ENCODE measurements at regions not wholly inside any gene's neighbourhood (a gene's known extent, or its start where the extent isn't known, plus 50 kb on each side); places are given as distances from the start of the nearest gene placed in this dataset.

GRCh38 chr1:115493834-115494233 is 147.9 kb upstream of the VANGL1 start:
- TF ChIP-seq CTCF (IDR thresholded peaks at IDR 0.05): no peak
- no peak for TF ChIP-seq EP300 (IDR thresholded peaks at IDR 0.05)
- no peak for TF ChIP-seq POLR2A (IDR thresholded peaks at IDR 0.05)
- 86 to 87% (median 87%) methylated on average over 4 of the region's 4 CpGs for WGBS, 3 donors
- intact Hi-C loops (cut with DNase I): no loop called here
- Histone ChIP-seq H3K36me3 (no peaks in the 10 kb centered on the region), H3K9me3 (no peaks in the 10 kb centered on the region), H3K4me1 (ENCODE audit: insufficient read depth) (peaks cover 3% of the 10 kb centered on the region), H3K27me3 (no peaks in the 10 kb centered on the region), H3K4me3 (no peak overlapping the region), H3K27ac (no peak overlapping the region)
- DNase-seq: no peak

- DNase-seq: no peak
- no peak overlapping the region for H3K4me3 ChIP-seq
- TF ChIP-seq CTCF (IDR thresholded peaks at IDR 0.05) (no peak), EP300 (IDR thresholded peaks at IDR 0.05) (no peak), POLR2A (IDR thresholded peaks at IDR 0.05) (no peak)
- WGBS, 3 donors: 47 to 61% (median 49%) methylated on average over 1 of the region's 1 CpG
- no peaks in the 10 kb centered on the region for H3K36me3 ChIP-seq
- H3K27ac ChIP-seq: no peak overlapping the region
- peaks cover 3% of the 10 kb centered on the region for H3K4me1 ChIP-seq (ENCODE audit: insufficient read depth)
- no peaks in the 10 kb centered on the region for H3K9me3 ChIP-seq
- no peaks in the 10 kb centered on the region for H3K27me3 ChIP-seq
- intact Hi-C loops (cut with DNase I): no loop called here
These were observed 148.9 kb upstream of the VANGL1 start for GRCh38 chr1:115492880-115493279.

- Histone ChIP-seq H3K9me3 (no peaks in the 10 kb centered on the region), H3K27ac (no peak overlapping the region), H3K4me1 (ENCODE audit: insufficient read depth) (peaks cover 3% of the 10 kb centered on the region), H3K36me3 (no peaks in the 10 kb centered on the region), H3K4me3 (no peak overlapping the region), H3K27me3 (no peaks in the 10 kb centered on the region)
- intact Hi-C loops (cut with DNase I): no loop called here
- TF ChIP-seq CTCF (IDR thresholded peaks at IDR 0.05) (no peak), EP300 (IDR thresholded peaks at IDR 0.05) (no peak), POLR2A (IDR thresholded peaks at IDR 0.05) (no peak)
- DNase-seq: no peak
- 13 to 35% (median 26%) methylated on average over 4 of the region's 4 CpGs for WGBS, 3 donors
These were observed 149.7 kb upstream of the VANGL1 start for GRCh38 chr1:115492019-115492595.

GRCh38 chr1:115491298-115492018 is 150.3 kb upstream of the VANGL1 start:
- Histone ChIP-seq H3K27me3 (no peaks in the 10 kb centered on the region), H3K27ac (no peak overlapping the region), H3K9me3 (no peaks in the 10 kb centered on the region), H3K4me3 (no peak overlapping the region), H3K36me3 (no peaks in the 10 kb centered on the region), H3K4me1 (ENCODE audit: insufficient read depth) (peaks cover 3% of the 10 kb centered on the region)
- no peak for DNase-seq
- TF ChIP-seq EP300 (IDR thresholded peaks at IDR 0.05): no peak
- no peak for TF ChIP-seq CTCF (IDR thresholded peaks at IDR 0.05)
- no peak for TF ChIP-seq POLR2A (IDR thresholded peaks at IDR 0.05)
- 90 to 95% (median 91%) methylated on average over 9 of the region's 9 CpGs for WGBS, 3 donors
- intact Hi-C loops (cut with DNase I): no loop called here
